Astrocyte (in vitro differentiated cells and primary cell): ENCODE measurements at regions not wholly inside any gene's neighbourhood (a gene's known extent, or its start where the extent isn't known, plus 50 kb on each side); places are given as distances from the start of the nearest gene placed in this dataset.

Experiments
- EZH2 ChIP-seq: IDR thresholded peaks from 2 replicates; pipeline ENCODE4 v1.6.1; 2012; ENCODE audit warnings: mild to moderate bottlenecking, low read length, inconsistent platforms; ENCODE audit not compliant: insufficient read depth
- TF ChIP-seq, protein P1 (sequence below): IDR thresholded peaks from 2 replicates; pipeline ENCODE4 v1.5.1; 2011; ENCODE audit warnings: low read depth, mild to moderate bottlenecking, inconsistent platforms, low read length, moderate library complexity; ENCODE audit not compliant: insufficient read depth

DNA sequence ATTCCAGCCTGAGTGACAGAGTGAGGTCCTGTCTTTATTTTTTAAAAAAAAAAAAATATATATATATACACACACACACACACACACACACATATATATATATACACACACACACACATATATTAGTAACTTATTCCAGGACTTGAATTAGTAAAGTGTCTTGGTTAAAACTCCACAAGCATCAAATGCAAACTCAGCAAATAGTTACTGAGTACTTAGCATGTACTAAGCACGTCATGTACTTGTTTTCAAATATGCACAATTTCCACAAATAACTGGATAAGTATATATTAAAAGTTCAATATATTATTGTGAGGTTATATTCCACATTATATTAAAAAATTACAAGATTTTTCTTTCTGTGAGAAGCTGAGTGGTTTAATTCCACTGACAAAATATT lies 304.7 kb downstream of the ZEB2 start:
- TF ChIP-seq, protein P1, sequence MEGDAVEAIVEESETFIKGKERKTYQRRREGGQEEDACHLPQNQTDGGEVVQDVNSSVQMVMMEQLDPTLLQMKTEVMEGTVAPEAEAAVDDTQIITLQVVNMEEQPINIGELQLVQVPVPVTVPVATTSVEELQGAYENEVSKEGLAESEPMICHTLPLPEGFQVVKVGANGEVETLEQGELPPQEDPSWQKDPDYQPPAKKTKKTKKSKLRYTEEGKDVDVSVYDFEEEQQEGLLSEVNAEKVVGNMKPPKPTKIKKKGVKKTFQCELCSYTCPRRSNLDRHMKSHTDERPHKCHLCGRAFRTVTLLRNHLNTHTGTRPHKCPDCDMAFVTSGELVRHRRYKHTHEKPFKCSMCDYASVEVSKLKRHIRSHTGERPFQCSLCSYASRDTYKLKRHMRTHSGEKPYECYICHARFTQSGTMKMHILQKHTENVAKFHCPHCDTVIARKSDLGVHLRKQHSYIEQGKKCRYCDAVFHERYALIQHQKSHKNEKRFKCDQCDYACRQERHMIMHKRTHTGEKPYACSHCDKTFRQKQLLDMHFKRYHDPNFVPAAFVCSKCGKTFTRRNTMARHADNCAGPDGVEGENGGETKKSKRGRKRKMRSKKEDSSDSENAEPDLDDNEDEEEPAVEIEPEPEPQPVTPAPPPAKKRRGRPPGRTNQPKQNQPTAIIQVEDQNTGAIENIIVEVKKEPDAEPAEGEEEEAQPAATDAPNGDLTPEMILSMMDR: no peak
- TF ChIP-seq EZH2: no peak
